ENCODE measurements at regions not wholly inside any gene's neighbourhood (a gene's known extent, or its start where the extent isn't known, plus 50 kb on each side); places are given as distances from the start of the nearest gene placed in this dataset.
"Not testable (repeated sequence)": the region's sequence is repeated elsewhere in the genome, so short reads cannot be mapped to it uniquely, and the experiment has no call there.

DNA sequence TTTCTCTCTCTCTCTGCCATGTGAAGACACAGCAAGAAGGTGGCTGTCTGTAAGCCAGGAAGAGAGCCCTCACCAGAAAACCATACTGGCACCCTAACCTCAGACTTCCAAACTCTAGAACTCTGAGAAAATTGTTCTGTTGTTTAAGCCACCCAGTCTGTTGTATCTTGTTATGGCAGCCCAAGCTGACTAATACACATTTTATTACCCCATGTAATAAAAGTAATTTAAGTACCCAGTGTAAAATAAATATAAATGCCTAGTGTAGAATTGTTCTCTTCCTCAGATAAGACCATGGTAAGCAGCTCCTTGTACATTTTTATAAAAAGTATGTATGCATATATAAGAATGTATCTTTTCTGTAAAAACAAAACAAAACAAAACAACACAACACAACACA, 119.7 kb downstream of the DTL start:
- no peak for DNase-seq

DNA sequence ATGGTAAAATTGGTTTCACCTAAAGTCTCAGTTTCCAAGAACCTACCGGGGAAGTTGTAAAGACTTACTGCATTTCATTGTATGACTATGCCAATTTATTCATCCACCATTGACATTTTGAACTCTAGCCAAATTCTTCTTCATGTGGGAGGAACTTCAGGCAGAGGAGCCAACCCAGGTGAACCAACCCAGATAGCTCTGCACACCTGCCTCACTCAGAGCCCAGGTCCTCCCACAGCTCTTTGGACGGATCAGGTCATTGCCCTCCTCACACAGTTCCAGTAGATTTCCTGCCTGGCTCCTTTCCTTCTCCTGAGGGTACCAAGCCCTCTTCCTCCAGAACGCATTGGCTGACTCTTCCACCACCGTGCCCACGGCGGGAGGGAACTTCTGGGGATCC, 121.7 kb downstream of the DTL start:
- DNase-seq, result no peak

DNA sequence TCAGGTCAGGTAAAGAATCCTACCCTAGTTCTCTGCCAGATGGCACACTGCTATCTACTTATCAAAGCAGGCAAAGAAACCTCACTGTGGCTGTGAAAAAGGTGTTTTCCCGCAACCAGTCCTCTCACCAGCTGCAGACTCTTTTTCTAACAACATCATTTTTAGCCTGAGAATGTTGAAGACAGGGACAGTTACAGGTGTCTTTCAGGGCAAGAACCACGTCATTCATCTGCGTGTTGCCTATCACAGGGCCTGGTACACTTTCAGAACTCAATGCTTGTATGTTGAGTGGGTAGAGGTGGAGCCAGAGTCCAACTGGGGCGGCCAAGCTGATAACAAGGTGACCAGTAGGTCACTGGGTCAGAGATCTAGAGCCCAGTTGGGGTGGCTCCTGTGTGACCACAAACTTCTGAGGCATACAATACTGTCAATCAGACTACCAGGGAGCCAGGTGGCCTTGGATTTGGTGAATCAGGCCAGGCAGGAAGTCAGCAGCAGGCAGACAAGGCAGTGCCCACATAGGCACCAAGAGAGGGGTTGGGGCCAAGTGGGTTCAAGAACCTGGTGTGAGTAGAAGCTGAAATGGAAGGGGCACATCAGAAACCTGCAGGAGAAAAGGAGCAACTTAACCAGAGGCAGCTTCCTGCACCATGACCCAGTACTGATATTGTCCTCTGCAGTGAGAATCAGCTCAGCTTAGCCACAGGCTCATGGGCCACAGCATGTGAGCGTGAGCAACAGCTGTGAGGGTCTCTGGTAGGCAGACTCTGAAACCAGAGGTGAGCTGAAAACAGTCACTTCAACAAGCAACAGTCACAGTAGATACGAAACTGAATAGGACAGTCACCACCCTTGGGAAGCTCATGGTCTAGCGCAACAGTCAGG, 123.6 kb downstream of the DTL start:
- DNase-seq, result no peak

DNA sequence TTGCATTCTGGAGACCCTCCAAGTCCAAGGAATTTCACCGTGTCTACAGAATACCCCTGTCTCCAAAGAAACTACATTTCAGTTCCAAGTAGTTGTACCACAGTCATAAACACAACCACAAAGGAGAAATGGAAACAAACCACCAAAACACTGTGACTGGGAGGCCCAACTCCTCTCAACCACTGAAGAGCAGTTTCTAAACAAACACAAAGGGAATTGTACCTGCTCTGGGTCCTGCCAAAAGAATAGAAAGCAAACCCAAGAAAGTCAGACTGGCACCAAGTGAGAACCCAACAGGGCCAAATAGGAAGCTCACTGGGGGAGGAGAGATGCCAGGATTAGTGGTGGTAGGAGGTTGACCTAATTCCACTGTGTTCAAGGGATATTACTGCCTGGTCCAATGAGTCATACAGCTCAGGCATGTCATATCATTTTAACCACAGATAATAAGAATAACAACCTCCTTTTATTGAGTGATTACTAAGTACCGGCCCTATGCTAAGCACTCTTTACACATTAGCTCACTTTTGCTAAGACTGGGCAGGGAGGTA, 123.9 kb upstream of the PPP2R5A start:
- no peak for DNase-seq

DNA sequence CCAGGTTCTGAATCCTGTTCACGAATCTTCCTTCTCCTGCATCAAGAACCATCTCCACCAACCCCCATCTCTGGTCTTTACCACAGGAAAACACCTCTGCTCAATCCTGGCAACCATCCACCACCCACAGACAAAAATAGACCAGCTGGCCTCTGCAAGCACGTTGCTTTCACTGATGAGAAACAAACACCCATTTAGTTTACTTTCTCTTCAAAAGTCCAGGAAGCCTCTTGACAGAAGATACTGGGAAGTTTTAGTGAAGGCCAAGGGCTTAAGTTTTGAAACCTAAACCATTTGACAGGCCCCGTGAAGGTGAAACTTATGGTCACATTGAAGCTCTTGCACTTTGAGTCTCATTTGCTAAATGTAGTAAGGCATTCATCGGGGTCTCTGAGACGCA, 122.6 kb upstream of the PPP2R5A start:
- no peak for DNase-seq

DNA sequence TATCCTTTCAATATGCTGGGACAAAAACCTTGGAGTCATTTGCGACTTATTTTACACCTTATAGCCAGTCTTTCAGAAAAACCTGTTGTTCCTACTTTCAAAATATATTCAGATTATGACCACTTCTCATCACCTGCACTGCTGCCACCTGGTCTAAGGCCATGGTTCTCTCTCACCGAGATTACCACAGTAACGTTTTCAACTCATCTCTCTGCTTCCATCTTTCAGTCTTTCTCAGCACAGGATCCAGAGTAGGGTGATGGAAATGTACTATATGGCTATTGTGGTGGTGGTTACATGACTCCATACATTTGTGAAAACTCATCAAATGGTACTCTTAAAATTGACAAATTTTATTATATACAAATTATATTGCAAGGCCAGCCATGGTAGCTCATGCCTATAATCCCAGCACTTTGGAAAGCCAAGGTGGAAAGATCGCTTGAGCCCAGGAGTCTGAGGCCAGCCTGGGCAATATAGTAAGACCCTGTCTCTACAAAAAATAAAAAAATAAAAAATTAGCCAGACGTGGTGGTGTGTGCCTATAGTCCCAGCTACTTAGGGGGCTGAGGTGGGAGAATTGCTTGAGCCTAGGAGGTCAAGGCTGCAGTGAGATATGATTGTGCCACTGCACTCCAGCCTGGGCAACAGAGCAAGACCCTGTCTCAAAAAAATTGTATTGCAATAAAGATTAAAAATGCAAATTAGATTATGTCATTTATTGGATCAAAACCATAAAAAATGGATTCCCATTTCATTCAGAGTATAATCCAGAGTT, 120.9 kb upstream of the PPP2R5A start:
- no peak for DNase-seq

DNA sequence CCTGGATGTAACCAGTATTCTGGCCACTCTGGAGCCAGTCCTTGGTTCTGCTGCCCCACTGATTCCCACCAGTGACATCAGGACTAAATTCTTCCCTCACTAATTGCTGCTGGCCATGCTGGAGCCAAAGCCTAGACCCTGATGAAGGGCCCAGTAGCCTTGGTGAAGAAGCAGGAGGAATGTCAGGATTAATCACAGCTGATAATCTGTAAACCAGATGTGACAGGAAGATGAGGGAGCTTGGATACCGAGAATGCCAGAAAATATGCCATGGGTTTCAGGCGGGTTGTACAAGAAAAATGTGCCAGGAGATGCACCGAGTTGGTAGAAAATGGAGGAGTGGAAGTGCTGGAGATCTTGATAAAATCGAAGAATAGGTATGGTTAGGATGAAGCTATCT, 119.0 kb upstream of the PPP2R5A start:
- no peak for DNase-seq

DNA sequence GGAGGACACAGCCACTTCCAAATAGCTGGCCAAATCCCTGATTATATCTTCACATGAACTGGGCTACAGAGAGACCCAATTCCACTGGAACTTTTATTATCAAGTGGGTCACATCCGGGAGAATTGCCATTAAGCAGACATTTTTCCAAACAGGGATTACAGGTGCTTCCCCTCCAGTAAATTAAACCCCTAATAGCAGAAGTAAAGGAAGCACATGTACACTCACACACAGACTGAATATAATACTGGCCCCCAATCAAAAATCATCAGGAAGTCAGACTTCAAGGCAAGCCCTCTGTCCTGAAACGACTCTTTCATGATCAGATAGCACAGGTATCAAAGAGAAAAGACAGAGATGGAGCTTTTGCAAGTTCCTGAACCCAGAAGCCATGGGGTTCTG, 118.6 kb upstream of the PPP2R5A start:
- DNase-seq, result no peak

DNA sequence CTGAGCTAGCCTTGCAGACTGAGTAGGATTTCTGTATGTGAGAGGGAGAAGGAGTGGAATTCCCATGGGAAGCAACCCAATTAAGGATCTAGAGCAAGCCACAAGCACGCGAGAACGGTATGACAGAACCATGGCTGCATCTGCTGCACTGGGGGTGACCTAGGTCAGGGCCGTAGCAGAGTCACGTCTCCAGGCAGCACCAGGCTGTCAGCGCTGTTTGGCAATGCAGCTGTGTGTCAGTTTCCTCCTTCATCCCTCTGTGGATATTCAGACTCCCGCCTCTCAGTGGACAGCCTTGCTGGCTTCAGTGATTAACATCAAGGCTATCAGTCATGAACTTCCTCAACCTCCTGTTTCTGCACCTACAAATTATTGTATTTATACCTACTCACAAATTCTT, 118.1 kb upstream of the PPP2R5A start:
- DNase-seq, result no peak

DNA sequence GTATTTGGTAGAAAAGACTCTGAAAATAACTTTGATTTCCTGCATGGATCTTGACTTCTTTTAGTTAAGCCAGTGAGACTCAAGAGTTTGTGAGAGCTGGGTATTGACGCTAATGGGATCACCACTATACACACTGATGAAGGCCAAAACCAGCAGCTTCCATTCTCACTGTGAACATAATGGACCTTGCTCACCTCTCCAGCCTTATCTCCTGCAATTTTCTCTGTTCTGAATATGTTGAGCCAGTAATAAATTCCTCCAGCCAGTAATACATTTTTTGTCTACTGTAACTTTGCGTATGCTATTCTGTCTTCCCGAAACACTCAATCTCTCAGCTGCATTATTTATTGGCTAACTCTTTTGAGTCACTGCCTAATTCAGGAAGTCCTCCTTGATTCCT, 111.6 kb upstream of the PPP2R5A start:
- DNase-seq, result no peak

DNA sequence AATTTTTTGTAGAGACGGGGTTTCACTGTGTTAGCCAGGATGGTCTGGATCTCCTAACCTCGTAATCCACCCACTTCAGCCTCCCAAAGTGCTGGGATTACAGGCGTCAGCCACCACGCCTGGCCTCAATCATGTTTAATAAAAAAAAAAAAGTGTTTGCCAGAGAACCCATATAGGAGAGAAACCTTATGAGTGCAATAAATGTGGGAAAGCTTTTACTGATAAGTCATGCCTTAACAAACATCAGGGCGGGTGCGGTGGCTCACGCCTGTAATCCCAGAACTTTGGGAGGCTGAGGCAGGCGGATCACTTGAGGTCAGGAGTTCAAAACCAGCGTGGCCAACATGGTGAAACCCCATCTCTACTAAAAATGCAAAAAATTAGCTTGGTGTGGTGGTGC, 110.9 kb upstream of the PPP2R5A start:
- DNase-seq, result not testable (repeated sequence)

DNA sequence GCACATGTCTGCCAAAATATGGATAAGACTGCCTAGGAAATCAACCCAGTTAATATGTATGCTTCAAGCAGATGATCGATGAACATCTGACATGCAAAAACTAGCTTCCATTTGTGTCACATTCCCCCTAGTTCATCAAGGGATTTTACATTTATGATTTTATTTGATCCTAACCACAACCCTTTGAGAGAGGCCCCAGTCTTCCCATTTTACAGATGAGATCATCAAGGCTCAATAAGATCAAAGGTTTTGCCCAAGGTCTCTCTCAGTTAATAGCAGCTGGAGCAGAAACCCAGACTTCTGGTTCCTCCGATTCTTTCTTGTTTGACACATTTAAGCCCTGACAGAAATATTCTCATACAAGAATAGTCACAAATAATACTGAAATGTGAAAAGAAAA, 107.7 kb upstream of the PPP2R5A start:
- no peak for DNase-seq

DNA sequence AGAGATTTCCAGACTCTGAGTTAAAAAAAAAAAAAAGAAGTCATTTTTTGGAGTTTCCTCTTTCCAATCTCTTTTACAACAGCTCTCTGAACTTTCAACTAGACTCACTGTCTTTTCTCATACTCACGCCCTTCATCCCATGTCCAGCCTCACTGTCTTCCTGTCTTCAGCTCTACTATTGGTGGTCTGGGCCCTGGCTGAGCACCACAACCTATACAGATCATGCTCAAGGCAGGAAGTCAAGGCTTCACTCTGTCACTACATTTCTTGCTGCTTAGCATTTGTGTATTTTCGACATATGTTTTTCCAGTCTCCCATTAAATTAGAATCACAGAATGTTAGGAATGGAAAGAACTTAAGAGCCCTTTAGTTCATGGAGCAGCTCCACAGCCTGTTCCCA, 106.4 kb upstream of the PPP2R5A start:
- no peak for DNase-seq

DNA sequence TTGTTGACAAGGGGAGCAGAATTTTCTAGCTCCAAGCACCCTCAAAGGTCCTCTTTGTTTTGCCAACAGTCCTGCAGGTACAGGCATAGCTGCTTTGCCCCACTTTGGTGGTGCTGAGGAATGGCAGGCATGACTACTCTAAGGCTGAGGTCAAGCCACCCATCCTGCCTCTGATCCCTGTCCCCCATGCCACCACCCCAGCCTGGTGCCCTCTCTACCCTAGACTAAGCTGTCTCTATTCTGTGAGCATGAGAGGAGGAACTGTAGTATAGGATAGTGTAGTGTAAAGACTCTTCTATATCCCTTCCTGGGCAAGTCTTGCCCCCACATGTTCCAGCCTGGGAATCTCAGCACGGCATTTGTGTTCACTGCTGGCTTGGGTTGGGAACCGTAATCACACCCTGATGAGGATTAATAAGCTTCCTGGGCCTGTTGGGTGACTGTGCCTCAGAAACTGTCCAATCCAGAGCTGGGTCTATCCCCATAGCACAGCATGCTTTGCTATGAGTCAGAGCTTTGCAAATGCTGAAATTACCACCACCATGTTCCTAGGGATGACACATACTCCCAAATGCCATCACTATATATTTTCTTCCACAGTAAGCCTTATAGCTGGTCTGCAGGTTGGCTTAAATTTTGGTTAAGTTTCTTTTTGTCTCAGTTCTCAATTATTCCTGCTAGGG, 105.7 kb upstream of the PPP2R5A start:
- no peak for DNase-seq

DNA sequence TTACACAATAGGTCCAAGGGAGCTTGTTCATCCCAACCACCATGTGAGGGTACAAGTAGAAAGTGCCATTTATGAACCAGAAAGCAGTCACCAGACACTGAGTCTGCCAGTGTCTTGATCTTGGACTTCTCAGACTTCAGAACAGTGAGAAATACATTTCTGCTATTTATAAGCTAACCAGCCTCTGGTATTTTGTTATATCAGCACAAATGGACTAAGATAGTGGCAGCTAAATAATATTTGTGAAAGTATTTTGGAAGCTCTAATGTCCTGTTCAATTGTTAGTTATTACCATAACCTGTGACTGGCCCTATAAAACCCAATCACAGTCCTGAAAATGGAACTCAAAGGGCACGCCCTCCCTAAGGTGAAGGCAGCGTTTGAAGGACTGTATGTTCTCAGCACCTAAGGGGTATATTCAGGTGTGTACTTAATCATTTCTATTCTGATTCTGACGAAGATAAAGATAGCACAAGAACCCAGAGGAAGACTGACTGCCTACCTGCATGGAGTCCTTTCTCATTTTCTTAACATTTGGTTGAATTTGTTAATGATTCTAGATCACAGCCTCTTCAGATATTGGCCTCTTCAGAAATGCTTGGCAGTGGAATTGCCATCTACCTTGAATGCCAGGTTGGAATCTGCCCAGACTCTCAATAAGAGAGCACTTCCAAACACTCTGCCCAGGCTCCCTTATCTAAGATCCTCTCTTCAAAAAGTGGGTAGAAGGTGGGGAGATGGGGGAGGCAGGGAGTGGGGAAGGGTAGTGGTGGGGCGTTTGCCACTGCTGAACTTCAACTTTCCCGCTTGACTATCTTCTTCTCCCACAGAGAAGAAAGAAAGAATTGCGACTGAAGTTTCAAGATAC, 104.0 kb upstream of the PPP2R5A start:
- DNase-seq, result peak; percentile 41 to 44

DNA sequence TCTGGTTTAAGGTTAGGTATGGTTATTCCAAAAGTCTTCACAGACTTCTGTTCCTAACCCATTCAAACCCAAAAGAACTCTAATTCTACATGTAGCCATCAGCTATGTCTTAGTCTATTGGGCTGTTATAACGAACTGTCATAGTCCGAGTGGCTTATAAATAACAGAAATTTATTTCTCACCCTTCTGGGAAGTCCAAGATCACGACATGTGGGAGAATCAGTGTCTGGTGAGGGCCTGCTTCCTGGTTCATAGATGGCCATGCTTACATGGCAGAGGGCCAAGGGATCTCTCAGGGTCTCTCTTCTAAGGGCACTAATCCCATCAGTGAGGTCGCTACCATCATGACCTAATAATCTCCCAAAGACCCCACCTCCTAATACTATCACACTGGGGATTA, 103.0 kb upstream of the PPP2R5A start:
- DNase-seq, result no peak

DNA sequence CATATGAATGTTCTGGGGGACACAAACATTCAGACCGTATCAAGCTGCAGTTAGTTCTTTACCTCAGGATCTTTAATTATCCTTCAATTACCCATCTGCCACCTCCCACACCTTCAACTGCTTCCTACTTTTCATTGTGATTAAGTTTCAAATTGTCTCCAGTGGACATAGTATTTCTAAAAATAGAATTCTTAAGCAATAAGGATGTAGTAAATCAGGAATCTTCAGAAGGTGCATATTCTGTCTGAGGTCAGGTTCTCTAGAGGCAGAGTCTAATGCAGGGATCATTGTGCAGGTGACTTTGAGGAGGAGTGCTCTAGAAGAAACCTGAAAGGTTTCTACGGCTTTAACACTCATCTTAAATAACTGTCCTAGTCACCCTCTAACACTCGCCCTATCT, 102.6 kb upstream of the PPP2R5A start:
- no peak for DNase-seq

DNA sequence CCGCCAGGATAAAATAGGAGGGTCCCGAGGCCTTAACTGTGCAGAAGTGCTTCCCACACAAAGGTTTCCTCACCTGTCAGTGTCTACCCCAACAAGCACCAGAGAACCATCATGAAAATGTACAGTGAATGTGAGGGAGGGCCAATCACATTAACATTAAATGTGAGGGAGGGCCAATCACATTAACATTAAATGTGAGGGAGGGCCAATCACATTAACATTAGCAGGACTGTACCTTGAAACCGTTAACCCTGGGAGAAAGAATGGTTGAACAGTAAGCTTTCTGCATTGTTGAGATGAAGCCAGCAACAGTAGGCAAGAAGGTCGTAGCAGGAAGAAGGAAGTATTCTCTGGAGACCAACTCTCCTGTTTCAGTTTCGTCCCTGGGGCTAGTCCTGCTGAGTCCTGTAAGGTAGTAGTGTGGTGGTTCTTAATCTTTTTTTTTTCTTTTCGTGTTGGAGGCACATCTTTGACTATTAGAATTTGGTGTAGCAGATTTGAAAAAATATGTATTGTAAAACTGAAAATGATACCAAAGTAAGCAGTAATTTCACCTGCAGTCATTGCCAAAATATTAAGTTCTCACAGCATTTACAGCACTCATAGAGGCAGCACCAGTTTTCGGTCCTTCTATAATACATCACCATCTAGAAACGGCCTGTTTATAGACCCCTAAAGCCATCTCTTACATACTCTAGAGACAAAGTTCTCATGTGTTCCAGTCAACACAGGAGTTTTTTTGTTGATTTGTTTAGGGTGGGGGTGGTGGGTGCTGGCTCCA, 98.6 kb upstream of the PPP2R5A start:
- no peak for DNase-seq

DNA sequence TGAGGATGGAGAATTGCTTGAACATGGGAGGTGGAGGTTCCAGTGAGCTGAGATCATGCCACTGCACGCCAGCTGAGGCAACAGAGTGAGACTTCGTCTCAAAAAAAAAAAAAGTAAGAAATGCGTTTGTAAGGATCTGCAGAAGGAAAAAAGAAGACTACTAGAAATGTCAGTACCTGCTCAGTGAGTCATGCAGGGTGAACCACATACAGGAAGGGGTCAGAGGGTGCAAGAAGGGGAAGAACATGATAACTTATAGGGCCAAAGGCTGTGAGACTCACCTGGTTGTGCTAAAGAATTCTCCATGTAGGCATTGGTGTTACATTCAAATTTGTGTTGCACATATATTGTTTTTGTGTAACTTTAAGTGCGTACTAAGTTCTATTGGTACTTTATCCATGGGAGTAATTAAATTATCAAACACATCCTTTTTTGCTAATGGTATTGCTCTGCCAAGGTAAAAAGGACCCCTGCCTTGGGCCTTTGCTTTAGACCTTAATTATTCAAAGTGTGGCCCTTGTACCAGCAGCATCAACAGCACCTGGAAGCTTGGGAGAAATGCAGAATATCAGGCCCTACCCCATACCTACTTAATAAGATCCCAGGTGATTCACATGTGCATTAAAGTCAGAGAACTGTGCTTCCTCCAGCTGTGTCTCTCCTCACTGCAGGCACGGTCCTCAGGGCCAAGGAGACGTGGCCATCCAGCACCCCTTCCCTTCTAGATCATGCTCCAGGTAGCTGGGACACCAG, 96.4 kb upstream of the PPP2R5A start:
- DNase-seq, result no peak

DNA sequence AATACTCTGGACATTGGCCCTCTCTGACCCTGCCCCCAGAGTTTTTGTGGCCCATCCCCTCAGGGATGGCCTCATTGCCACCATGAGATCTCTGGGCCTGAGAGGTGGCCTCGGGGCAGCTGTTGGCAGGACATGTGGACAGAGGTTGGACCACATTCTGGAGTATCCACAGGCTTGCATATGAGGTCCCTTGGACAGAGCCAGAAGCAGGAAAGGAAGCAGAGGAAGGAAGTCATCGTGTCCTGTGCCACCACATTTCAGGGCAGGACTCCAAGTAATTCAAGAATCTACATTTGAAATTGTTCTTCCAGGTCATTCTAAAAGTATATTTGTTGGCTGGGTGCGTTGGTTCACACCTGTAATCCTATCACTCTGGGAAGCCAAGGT, 95.9 kb upstream of the PPP2R5A start:
- no peak for DNase-seq

Measured in right lung (tissue), 2 donors.